ENCODE measurements at regions not wholly inside any gene's neighbourhood (a gene's known extent, or its start where the extent isn't known, plus 50 kb on each side); places are given as distances from the start of the nearest gene placed in this dataset.

DNA sequence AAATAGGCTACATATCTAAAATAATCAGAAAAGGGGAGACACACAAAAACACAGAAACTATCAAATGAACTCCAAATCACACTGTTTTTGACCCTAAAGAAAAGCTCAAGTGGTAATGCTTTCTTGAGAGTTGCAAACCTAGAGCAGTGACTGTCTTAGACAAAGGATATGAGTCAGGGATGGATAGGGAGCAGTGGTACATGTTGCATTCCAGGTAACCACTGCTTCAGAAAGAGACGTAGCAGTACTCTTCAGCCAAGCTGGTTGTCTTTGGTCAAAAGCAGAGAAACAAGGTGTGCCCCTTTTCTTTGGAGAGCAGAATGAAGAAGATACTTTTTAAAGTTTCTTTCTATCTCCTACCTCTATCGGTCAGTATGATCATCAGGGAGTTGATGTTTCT, 1003.6 kb downstream of the CDH9 start:
- TF ChIP-seq CTCF (conservative IDR thresholded peaks at IDR 0.05 in 1 of 2, IDR thresholded peaks at IDR 0.05 in 1 of 2; ENCODE audit: low read depth in 1 of 2, low read length in 2 of 2): no peak
- Histone ChIP-seq H3K27me3 (ENCODE audit: control insufficient read depth, insufficient read depth, low read length) (no peaks in the 10 kb centered on the region), H3K4me3 (replicated peaks in 1 of 4; ENCODE audit: control extremely low read depth in 1 of 4, insufficient read depth in 1 of 4, low read depth in 3 of 4, low read length in 4 of 4) (no peak overlapping the region), H3K4me1 (ENCODE audit: control insufficient read depth, extremely low read depth, insufficient read depth, low read length) (no peaks in the 10 kb centered on the region), H3K9ac (ENCODE audit: insufficient read depth, low read length) (no peak overlapping the region), H3K36me3 (ENCODE audit: control insufficient read depth, insufficient read depth, low read length) (no peaks in the 10 kb centered on the region), H3K79me2 (ENCODE audit: control insufficient read depth, insufficient read depth, low read length) (no peaks in the 10 kb centered on the region), H3K27ac (ENCODE audit: insufficient read depth, low read length) (no peak overlapping the region), H4K20me1 (ENCODE audit: control insufficient read depth, extremely low read depth, insufficient read depth, low read length) (no peaks in the 10 kb centered on the region), H3K9me3 (ENCODE audit: control insufficient read depth, insufficient read depth, low read depth, low read length) (no peaks in the 10 kb centered on the region), H3K4me2 (ENCODE audit: extremely low read depth, insufficient read depth, low read length) (no peak overlapping the region), H2AFZ (ENCODE audit: low read length) (no peak overlapping the region)
- no peak for DNase-seq (ENCODE audit: low read depth in 2 of 2)

DNA sequence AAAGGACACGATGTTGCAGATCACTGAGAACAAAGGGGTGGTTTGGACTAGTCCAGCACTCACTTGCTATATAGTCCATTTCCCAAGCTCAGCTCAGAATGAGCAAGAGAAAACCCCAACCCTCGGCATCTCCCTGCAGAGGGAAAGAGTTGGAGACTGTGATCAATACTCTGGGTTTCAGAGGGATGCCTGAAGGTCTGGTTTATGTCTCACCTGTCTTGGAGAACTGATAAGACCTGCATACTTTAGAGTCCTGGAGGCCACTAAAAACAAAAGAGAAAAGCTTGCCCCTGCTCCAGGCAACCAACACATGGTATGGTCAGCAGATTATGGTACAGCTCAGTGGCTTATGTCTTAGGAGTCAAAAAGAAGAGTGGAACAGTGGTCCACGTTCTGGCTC, 1006.9 kb downstream of the CDH9 start:
- TF ChIP-seq CTCF (conservative IDR thresholded peaks at IDR 0.05 in 1 of 2, IDR thresholded peaks at IDR 0.05 in 1 of 2; ENCODE audit: low read depth in 1 of 2, low read length in 2 of 2) (no peak), EZH2 (IDR thresholded peaks at IDR 0.05; ENCODE audit: low read length, missing control alignments) (no peak)
- Histone ChIP-seq H3K36me3 (ENCODE audit: control insufficient read depth, insufficient read depth, low read length) (no peaks in the 10 kb centered on the region), H3K9me3 (ENCODE audit: control insufficient read depth, insufficient read depth, low read depth, low read length) (no peaks in the 10 kb centered on the region), H3K4me3 (replicated peaks in 1 of 4; ENCODE audit: control extremely low read depth in 1 of 4, insufficient read depth in 1 of 4, low read depth in 3 of 4, low read length in 4 of 4) (no peak overlapping the region), H3K4me1 (ENCODE audit: control insufficient read depth, extremely low read depth, insufficient read depth, low read length) (no peaks in the 10 kb centered on the region), H4K20me1 (ENCODE audit: control insufficient read depth, extremely low read depth, insufficient read depth, low read length) (no peaks in the 10 kb centered on the region), H3K79me2 (ENCODE audit: control insufficient read depth, insufficient read depth, low read length) (no peaks in the 10 kb centered on the region), H3K4me2 (ENCODE audit: extremely low read depth, insufficient read depth, low read length) (no peak overlapping the region), H3K27ac (ENCODE audit: insufficient read depth, low read length) (no peak overlapping the region), H3K9ac (ENCODE audit: insufficient read depth, low read length) (no peak overlapping the region), H3K27me3 (ENCODE audit: control insufficient read depth, insufficient read depth, low read length) (no peaks in the 10 kb centered on the region), H2AFZ (ENCODE audit: low read length) (no peak overlapping the region)
- no peak for DNase-seq (ENCODE audit: low read depth in 2 of 2)

GRCh38 chr5:26026044-26026443, 1012.3 kb downstream of the CDH9 start:
- Histone ChIP-seq H2AFZ (ENCODE audit: low read length) (no peak overlapping the region), H3K4me3 (replicated peaks in 1 of 4; ENCODE audit: control extremely low read depth in 1 of 4, insufficient read depth in 1 of 4, low read depth in 3 of 4, low read length in 4 of 4) (no peak overlapping the region), H3K79me2 (ENCODE audit: control insufficient read depth, insufficient read depth, low read length) (no peaks in the 10 kb centered on the region), H3K36me3 (ENCODE audit: control insufficient read depth, insufficient read depth, low read length) (no peaks in the 10 kb centered on the region), H3K27me3 (ENCODE audit: control insufficient read depth, insufficient read depth, low read length) (no peaks in the 10 kb centered on the region), H3K4me2 (ENCODE audit: extremely low read depth, insufficient read depth, low read length) (no peak overlapping the region), H3K27ac (ENCODE audit: insufficient read depth, low read length) (no peak overlapping the region), H3K9me3 (ENCODE audit: control insufficient read depth, insufficient read depth, low read depth, low read length) (no peaks in the 10 kb centered on the region), H3K9ac (ENCODE audit: insufficient read depth, low read length) (no peak overlapping the region), H3K4me1 (ENCODE audit: control insufficient read depth, extremely low read depth, insufficient read depth, low read length) (no peaks in the 10 kb centered on the region), H4K20me1 (ENCODE audit: control insufficient read depth, extremely low read depth, insufficient read depth, low read length) (no peaks in the 10 kb centered on the region)
- no peak for TF ChIP-seq EZH2 (IDR thresholded peaks at IDR 0.05; ENCODE audit: low read length, missing control alignments)
- no peak for TF ChIP-seq CTCF (conservative IDR thresholded peaks at IDR 0.05 in 1 of 2, IDR thresholded peaks at IDR 0.05 in 1 of 2; ENCODE audit: low read depth in 1 of 2, low read length in 2 of 2)
- DNase-seq (ENCODE audit: low read depth in 2 of 2): no peak
